Activated naive CD8-positive, alpha-beta T cell treated with anti-CD3 and anti-CD28 coated beads, Interleukin-2, amount 50 U/mL, for 16 hours (primary cell): ENCODE measurements at regions not wholly inside any gene's neighbourhood (a gene's known extent, or its start where the extent isn't known, plus 50 kb on each side); places are given as distances from the start of the nearest gene placed in this dataset.

Experiments
- DNase-seq: peaks from one replicate; pipeline ENCODE4 v3.0.0-alpha.2; 2020; ENCODE audit warnings: low read depth, low spot score

DNA sequence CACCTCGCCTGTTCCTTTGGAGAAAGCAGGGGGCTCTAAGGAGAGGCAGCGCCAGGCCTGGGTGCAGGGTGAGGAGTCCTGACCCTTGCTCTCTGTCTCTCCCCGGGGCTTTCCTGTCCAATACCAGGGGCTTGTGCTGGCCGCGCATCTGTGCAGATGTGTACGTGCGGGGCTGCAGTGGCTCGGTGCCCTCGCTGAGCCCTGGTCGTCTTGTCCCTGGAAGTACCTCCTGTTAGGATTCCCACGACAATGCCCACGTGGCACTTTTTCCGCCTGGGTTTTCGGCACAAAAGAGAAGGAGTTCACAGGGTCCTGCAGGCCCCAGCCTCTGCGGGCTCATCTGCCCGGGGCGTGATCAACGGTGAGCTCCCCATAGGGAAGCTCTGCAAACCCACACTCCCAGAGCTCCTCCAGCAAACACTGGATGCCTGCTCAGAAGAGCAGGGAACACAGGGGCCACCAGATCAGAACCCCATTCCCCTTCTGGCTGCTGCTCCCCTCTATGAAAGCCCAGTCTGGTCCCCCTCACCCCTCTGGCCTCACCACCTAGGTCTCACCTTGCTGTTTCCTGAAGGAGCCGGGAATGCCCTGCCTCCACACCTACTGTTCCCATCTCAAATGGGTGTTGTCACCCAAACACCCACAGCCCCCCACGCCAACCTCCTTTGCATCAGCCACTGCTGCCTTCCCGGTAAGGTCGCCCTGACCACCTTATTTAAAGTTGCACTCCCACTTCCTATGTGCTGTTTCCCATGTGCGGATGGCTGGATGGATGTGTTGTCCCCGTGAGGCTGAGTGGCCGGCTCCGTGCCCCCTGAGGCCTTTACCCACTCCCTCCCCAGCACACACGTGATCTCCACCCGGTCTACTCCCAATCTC, 62.6 kb upstream of the PRR20G start:
- DNase-seq: no peak

DNA sequence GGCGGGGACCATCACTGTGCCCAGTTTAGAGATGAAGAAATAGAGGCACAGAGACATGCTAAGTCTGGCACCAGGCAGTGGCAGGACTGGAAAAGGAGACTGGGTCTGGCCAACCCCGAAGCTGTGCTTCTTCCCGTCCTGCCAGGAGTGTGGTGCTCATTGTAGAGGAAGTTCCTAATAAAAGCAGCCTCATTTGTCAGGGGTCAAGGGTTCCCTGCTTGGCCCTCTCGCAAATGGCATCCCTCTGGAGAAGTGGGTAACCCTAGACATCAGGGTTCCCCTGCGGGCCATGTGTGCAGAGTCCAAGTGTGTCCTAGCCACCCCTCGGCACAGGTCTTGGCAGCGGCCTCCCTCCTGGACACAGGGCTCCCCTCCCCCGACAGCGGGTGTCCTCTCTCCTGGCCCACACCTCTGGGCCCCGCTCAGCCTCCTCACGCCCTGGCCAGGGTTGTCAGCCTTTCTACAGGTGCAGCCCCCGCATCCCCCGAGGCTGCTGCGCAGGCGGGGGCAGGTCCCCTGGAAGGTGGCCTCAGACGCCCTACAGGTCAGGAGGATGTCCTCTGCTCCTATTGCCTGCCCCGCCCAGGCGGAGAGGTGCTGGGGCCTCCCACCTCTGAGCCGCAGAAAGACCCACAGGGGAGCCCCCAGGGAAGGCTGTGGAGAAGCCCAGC, 61.8 kb upstream of the PRR20G start:
- DNase-seq: no peak

DNA sequence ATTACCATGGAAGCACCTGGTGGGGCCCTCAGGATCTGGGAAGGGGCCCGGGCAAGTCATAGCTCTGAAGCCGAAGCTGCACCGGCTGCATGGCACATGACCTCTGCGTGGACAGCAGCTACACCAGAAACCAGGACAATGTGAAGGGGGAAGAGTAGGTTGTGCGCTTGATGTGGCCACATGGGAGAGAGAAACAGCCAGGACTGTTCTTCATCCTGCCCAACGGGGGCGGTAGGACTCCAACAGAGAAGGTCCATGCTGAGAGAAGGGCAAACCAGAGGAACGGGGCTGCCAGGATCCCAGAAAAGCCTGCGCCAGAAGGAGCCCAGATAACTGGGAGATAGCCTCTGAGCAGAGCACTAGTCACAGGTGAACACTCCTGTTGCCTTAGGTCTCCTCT, 54.9 kb upstream of the PRR20G start:
- no peak for DNase-seq

DNA sequence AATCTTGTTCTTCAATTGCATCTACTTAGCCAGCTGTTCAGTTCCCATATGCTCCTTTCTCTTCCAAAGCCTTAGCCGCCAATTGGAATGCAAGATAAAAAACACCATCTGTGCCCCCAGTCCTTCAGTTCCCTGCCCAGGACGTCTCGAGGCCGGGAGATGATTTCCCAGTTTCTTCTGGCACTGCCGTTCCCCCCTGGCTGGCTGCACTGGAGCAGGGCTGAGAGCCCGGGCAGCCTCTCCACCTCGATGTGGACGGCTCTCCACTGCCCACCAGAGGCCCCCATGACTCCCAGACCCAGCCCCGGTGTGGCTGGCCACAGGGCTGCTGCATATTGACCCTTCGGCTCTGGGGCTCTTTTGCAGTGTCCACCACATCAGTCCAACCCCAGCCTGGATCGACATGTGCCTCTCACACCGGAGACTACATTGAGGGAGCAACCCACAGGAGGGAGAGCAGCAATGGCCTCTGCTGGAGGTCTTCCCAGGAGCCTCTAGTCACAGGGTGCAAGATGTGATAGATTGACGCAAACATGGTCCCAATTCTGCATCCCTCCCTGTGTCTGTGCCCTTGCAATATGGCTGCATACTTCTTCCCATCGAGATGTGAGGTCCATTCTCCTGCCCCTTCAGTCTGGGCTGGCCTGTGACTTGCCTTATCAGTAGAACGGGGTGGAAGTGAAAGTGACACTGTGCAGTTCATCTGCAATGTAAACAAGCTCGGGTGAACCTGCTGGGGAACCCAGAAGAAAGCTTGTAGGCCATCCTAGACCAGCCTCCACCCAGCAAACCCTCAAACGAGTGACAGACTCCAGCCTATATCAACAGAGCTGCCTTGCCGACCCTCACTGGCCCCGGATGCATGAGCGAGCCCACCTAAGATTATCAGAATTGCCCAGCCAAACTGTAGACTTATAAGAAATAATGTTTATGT, 52.3 kb upstream of the PRR20G start:
- DNase-seq: no peak

DNA sequence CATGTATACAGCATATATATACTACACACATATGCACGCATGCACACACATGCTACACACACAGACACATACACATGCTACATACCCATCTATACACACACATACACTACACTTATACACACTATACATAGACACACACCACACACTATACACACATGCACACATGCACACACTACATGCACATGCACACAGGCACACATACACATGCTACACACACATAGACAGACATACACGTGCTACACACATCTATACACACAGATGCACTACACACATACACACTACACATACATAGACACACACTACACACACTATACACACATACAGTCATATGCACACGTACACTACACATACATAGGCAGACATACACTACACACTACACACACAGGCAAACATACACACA, 51.2 kb upstream of the PRR20G start:
- no peak for DNase-seq

DNA sequence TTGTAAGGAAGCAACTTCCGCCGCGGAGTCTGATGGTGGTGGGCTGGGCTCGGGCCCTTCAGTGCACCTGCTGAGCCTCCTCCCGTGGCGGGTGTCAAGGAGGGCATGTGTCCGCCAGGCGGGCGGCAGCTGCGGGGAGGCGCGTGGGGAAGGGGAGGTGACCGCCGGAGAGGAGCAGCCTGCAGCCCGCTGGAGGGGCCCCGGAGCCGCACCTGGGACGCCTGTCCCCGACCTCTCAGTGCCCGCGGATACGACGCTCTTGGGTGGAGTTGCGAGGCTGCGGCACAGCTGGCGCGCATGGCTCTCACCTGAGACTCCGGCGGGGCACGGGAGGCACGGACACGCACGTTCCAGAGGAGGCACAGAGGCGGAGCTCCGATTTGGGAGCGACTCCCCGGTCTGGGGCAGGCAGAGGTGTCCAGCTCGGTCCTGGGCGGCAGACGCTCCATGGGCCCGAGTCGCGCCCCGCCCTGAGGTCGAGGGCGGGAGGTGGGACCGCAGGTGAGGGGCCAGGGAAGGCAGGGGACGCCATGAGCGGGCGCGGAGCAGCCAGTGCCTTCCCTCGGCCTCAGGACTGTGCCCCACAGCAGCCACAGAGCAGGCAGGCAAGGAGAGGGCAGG, 50.2 kb upstream of the PRR20G start:
- DNase-seq: no peak
